Kidney (tissue), 13 donors: ENCODE measurements at regions not wholly inside any gene's neighbourhood (a gene's known extent, or its start where the extent isn't known, plus 50 kb on each side); places are given as distances from the start of the nearest gene placed in this dataset.
A peak's percentile ranks its signal among the peaks of the same experiment; 100 is the strongest.

Experiments used
- DNase-seq, 5 donors: peaks; one replicate each; pipeline ENCODE4 v3.0.0-alpha.2; 2013 to 2020
- FAIRE-seq: peaks from 2 replicates; lab custom pipeline; 2012; peaks lifted over from hg19 to GRCh38; lab: Jason Lieb, UNC
- H3K27ac ChIP-seq, 2 donors: one replicate each; pipeline ENCODE4 v1.7.0; 2013; ENCODE audit warnings: low read depth in 2 of 2, low read length in 2 of 2, inconsistent platforms in 1 of 2
- H3K27me3 ChIP-seq: one replicate; pipeline ENCODE4 v1.7.1; 2013; ENCODE audit warnings: low read length, inconsistent platforms; ENCODE audit not compliant: control insufficient read depth, insufficient read depth
- H3K36me3 ChIP-seq, 3 donors: one replicate each; pipeline versions ENCODE4 v1.7.0 to v1.7.1; 2013; ENCODE audit warnings: low read length in 3 of 3, control low read depth in 1 of 3, inconsistent platforms in 1 of 3; ENCODE audit not compliant: insufficient read depth in 3 of 3, control insufficient read depth in 2 of 3
- H3K4me1 ChIP-seq, 3 donors: one replicate each; pipeline versions ENCODE4 v1.7.0 to v1.7.1; 2013; ENCODE audit warnings: low read length in 3 of 3, inconsistent platforms in 1 of 3, low read depth in 1 of 3; ENCODE audit not compliant: control insufficient read depth in 2 of 3, insufficient read depth in 2 of 3
- H3K4me3 ChIP-seq, 3 donors: one replicate each; pipeline versions ENCODE4 v1.7.0 to v1.8.1; 2013; ENCODE audit warnings: low read length in 3 of 3, control low read depth in 1 of 3, inconsistent platforms in 1 of 3
- H3K9ac ChIP-seq, 3 donors: one replicate each; pipeline versions ENCODE4 v1.7.0 to v1.7.1; 2013; ENCODE audit warnings: low read length in 3 of 3, control low read depth in 1 of 3, inconsistent platforms in 1 of 3
- H3K9me3 ChIP-seq, 3 donors: one replicate each; pipeline versions ENCODE4 v1.7.0 to v1.7.1; 2013; ENCODE audit warnings: low read length in 3 of 3, control low read depth in 1 of 3, inconsistent platforms in 1 of 3; ENCODE audit not compliant: control insufficient read depth in 2 of 3, insufficient read depth in 1 of 3
- CTCF ChIP-seq: IDR thresholded peaks from 3 replicates; pipeline ENCODE4 v1.5.1; 2012; ENCODE audit warnings: mild to moderate bottlenecking, moderate library complexity, borderline replicate concordance; ENCODE audit not compliant: insufficient read depth; ENCODE audit errors: extremely low read depth
- intact Hi-C: fragments of 100-400 bp; cut with DNase I; formaldehyde crosslinking; loops from one replicate; pipeline ENCODE4 v1.11.1; 2022
- donor health status: control.
- donor health status: control.
- donor health status: control.
- donor health status: control.
- donor health status: control.
- donor health status: DM: yes; HTN: yes; CAD: no.
- donor health status: Normal renal cell carcinoma (clear cell type).

GRCh38 chr14:39568809-39569538 is 136.7 kb upstream of the FBXO33 start:
- intact Hi-C loops: no loop called here
- FAIRE-seq: no peak
- H3K9ac ChIP-seq: no peak overlapping the region

DNA sequence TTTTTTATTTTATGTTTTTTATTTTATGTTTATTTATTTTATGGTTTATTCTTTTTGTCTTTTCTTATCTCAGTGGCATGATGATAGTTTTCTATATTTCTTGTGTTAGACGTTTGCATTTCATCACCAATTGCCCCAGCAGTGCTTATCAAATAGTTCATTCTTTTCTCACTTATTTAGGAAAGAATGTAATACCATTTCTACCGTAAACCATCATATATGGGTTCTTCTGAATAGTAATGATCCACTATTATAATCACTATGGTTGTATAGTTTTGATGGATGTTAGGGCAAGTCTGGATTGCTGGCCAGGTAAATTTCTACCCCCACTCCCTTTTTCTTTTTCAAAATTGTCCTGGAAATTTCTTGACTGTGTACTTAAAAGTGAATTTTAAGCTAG is 134.6 kb upstream of the FBXO33 start:
- peak; percentile 84 for FAIRE-seq

More at GRCh38 chr14:39568809-39569538, 136.7 kb upstream of the FBXO33 start:
- Histone ChIP-seq H3K27ac (no peak overlapping the region), H3K4me1 (no peaks in the 10 kb centered on the region), H3K9me3 (no peaks in the 10 kb centered on the region), H3K4me3 (no peak overlapping the region), H3K27me3 (no peaks in the 10 kb centered on the region), H3K36me3 (no peaks in the 10 kb centered on the region)
- no peak for DNase-seq
- TF ChIP-seq CTCF: no peak

DNA sequence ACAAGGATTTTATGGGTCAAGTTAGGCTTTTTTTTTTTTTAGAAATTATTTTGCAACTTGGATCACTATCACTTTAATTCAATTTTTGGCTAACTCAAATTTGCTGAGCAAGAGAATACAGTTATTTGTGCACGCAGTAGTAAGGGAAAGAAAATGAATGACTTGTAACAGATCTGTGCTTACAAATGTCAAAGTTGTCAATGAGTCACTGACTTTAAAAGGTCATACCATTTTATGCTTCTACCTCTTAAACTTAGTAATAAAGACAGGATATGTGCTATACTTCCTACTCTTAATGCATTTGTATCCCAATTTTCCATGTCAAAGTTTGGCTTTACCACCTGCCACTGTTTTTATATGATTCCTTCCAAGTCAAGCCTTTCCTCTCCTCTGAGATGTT is 131.1 kb upstream of the FBXO33 start:
- Histone ChIP-seq H3K36me3 (no peaks in the 10 kb centered on the region), H3K4me1 (no peaks in the 10 kb centered on the region), H3K9ac (no peak overlapping the region), H3K27me3 (no peaks in the 10 kb centered on the region), H3K4me3 (no peak overlapping the region), H3K9me3 (peaks cover 0 to 15% (median 0%) of the 10 kb centered on the region in 3 donors), H3K27ac (no peak overlapping the region)
- intact Hi-C loops: no loop called here
- no peak for TF ChIP-seq CTCF
- FAIRE-seq (no peak), DNase-seq (no peak)

More for the DNA sequence above, 134.6 kb upstream of the FBXO33 start:
- intact Hi-C loops: no loop called here
- no peak overlapping the region for H3K4me3 ChIP-seq
- no peaks in the 10 kb centered on the region for H3K36me3 ChIP-seq
- no peak for DNase-seq
- H3K4me1 ChIP-seq: no peaks in the 10 kb centered on the region
- H3K27me3 ChIP-seq: no peaks in the 10 kb centered on the region
- H3K9ac ChIP-seq: no peak overlapping the region
- H3K27ac ChIP-seq: no peak overlapping the region
- H3K9me3 ChIP-seq: no peaks in the 10 kb centered on the region
- no peak for TF ChIP-seq CTCF
